HAP-1 (cell line): ENCODE measurements at regions not wholly inside any gene's neighbourhood (a gene's known extent, or its start where the extent isn't known, plus 50 kb on each side); places are given as distances from the start of the nearest gene placed in this dataset.

Source experiments
- DNase-seq, 2 experiments: peaks; one replicate each; pipeline ENCODE4 v3.0.0-alpha.2; 2016 to 2020; ENCODE audit warnings: low spot score in 2 of 2
- H3K27me3 ChIP-seq: fragments of 250-450 bp; sonication (Bioruptor Pico); 2 replicates; pipeline ENCODE4 v1.5.1; 2020; ENCODE audit warnings: low read depth, mild to moderate bottlenecking, moderate library complexity
- H3K36me3 ChIP-seq: fragments of 250-450 bp; sonication (Bioruptor Pico); replicated peaks from 2 replicates; pipeline ENCODE4 v1.5.1; 2020; ENCODE audit warnings: mild to moderate bottlenecking
- H3K4me1 ChIP-seq: fragments of 250-450 bp; sonication (Bioruptor Pico); 2 replicates; pipeline ENCODE4 v1.5.1; 2020; ENCODE audit warnings: mild to moderate bottlenecking
- H3K4me3 ChIP-seq: fragments of 250-450 bp; sonication (Bioruptor Pico); 2 replicates; pipeline ENCODE4 v1.5.1; 2020; ENCODE audit warnings: mild to moderate bottlenecking, moderate library complexity
- H3K9me3 ChIP-seq: fragments of 250-450 bp; sonication (Bioruptor Pico); 2 replicates; pipeline ENCODE4 v1.5.1; 2020; ENCODE audit warnings: mild to moderate bottlenecking, moderate library complexity
- in situ Hi-C: fragments of 300-500 bp; cut with MboI; formaldehyde crosslinking; loops from 3 replicates; pipeline ENCODE4 v1.14.3; 2020; ENCODE audit warnings: low sequenced_read_pairs, inconsistent platforms, mixed read lengths

DNA sequence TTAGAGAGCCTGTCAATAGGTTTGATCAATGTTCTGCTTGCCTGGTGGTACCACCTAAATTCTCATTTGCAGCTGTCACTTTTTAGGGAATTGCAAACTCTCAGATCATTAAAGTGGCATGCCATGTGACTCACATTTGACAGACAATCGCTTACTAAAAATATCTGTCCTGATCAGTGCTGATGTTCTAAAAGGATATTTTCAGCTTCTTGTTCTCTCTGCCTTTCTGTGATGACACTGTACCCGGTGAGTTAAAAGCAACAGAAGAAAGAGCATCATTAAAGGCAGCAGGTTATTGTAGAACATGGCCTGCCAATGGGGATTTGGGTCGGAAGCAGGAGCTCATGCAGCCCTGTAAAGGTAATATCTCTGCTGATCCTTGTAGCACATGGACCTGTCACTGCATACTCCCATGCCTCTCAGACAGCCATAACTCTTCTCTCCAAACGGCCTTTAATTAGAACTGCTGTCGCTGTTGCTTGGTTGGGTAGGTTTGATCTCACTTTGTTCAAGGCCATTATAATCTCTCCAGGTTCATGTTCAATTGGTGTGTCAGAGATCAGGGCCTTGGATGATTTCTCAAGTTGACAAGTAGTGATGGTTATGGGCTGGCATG lies 441.3 kb upstream of the DEPDC1 start:
- Histone ChIP-seq H3K27me3 (no peaks in the 10 kb centered on the region), H3K9me3 (no peaks in the 10 kb centered on the region), H3K4me3 (no peak overlapping the region), H3K36me3 (no peaks in the 10 kb centered on the region), H3K4me1 (no peaks in the 10 kb centered on the region)
- in situ Hi-C loops = no loop called here
- no peak for DNase-seq

DNA sequence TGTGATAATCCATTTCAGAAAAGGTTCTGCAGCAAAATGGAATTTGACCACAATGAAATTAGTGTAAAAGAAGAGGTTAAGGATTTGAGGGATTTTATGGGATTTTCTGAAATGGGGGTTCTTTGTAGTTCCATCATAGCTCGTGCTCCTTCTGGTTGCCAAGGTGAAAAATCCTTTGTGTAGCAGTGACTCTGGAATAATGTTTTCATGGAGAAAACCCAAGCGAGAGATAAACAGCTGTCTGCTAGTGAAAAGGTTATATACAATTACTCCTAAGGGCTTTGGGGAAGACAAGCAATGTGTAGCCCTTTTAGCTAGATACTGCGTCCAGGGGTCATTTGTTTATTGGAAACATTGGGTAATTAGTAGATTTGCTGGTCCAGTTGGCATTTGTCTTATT lies 453.2 kb upstream of the DEPDC1 start:
- Histone ChIP-seq H3K4me3 (no peak overlapping the region), H3K27me3 (no peaks in the 10 kb centered on the region), H3K9me3 (no peaks in the 10 kb centered on the region), H3K4me1 (peaks cover 24% of the 10 kb centered on the region), H3K36me3 (no peaks in the 10 kb centered on the region)
- peak; percentile 51 to 94 for DNase-seq
- in situ Hi-C loops = no loop called here

GRCh38 chr1:68953311-68953710 lies 456.4 kb upstream of the DEPDC1 start:
- no peak for DNase-seq
- H3K4me1 ChIP-seq = peaks cover 25% of the 10 kb centered on the region
- no peak overlapping the region for H3K4me3 ChIP-seq
- in situ Hi-C loops = no loop called here
- no peaks in the 10 kb centered on the region for H3K36me3 ChIP-seq
- no peaks in the 10 kb centered on the region for H3K27me3 ChIP-seq
- no peaks in the 10 kb centered on the region for H3K9me3 ChIP-seq

DNA sequence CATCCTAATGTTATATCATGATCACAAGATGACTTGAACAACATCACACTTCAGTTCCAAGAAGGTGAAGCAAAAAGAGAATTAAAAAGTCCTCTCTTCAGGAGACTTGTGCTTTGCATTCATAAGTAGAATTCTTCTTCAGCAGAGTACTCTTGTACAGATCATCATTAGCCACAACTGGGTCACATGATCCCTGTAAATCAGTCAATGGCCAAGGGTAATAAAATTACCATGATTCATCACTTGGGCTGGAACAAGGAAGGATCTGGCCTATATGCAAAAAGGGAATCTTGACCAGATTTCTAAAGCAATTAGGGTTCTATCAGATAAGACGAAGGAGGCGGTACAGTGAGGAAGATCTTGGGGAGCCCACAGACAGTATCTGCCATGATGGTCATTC lies 458.0 kb upstream of the DEPDC1 start:
- H3K4me1 ChIP-seq = peaks cover 17% of the 10 kb centered on the region
- no peak for DNase-seq
- in situ Hi-C loops = no loop called here
- no peaks in the 10 kb centered on the region for H3K9me3 ChIP-seq
- H3K27me3 ChIP-seq = no peaks in the 10 kb centered on the region
- no peaks in the 10 kb centered on the region for H3K36me3 ChIP-seq
- H3K4me3 ChIP-seq = no peak overlapping the region

GRCh38 chr1:68955424-68955823 lies 458.5 kb upstream of the DEPDC1 start:
- no peaks in the 10 kb centered on the region for H3K9me3 ChIP-seq
- H3K4me1 ChIP-seq = peaks cover 14% of the 10 kb centered on the region
- no peaks in the 10 kb centered on the region for H3K27me3 ChIP-seq
- in situ Hi-C loops = no loop called here
- H3K36me3 ChIP-seq = no peaks in the 10 kb centered on the region
- no peak for DNase-seq
- no peak overlapping the region for H3K4me3 ChIP-seq

GRCh38 chr1:68958958-68959357 lies 462.1 kb upstream of the DEPDC1 start:
- Histone ChIP-seq H3K9me3 (no peaks in the 10 kb centered on the region), H3K4me1 (peaks cover 7% of the 10 kb centered on the region; the same call in 1 of the 2 replicates)

GRCh38 chr1:68959461-68960030 lies 462.7 kb upstream of the DEPDC1 start:
- Histone ChIP-seq H3K27me3 (no peaks in the 10 kb centered on the region), H3K9me3 (no peaks in the 10 kb centered on the region), H3K36me3 (no peaks in the 10 kb centered on the region), H3K4me1 (peaks cover 7% of the 10 kb centered on the region; the same call in 1 of the 2 replicates), H3K4me3 (no peak overlapping the region)
- DNase-seq = no peak
- in situ Hi-C loops = no loop called here

More at GRCh38 chr1:68958958-68959357, 462.1 kb upstream of the DEPDC1 start:
- in situ Hi-C loops = no loop called here
- DNase-seq = no peak
- Histone ChIP-seq H3K4me3 (no peak overlapping the region), H3K36me3 (no peaks in the 10 kb centered on the region), H3K27me3 (no peaks in the 10 kb centered on the region)

DNA sequence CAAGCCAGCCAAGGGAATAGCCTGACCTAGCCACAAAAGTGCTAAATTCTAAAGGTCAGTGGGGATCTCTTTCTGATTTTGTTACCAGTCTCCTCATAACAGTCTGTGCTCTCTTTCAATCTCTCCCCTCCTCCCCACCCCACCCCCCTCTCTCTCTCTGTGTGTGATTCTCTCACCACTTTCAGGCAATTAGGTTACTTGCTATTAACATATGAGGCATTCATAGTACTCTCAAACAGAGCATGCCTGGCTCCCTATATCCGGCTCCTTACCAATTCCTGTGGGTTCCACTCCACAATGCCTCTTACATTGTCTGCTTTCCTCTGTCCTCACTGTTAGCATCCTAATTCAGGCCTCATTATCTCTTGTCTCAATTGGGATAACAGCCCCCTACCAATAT lies 464.3 kb upstream of the DEPDC1 start:
- H3K9me3 ChIP-seq = no peaks in the 10 kb centered on the region
- H3K27me3 ChIP-seq = no peaks in the 10 kb centered on the region
- no peaks in the 10 kb centered on the region for H3K4me1 ChIP-seq
- no peak for DNase-seq
- in situ Hi-C loops = no loop called here
- no peak overlapping the region for H3K4me3 ChIP-seq
- no peaks in the 10 kb centered on the region for H3K36me3 ChIP-seq

GRCh38 chr1:68963353-68963752 lies 466.5 kb upstream of the DEPDC1 start:
- Histone ChIP-seq H3K4me1 (no peaks in the 10 kb centered on the region), H3K36me3 (no peaks in the 10 kb centered on the region), H3K27me3 (no peaks in the 10 kb centered on the region), H3K9me3 (no peaks in the 10 kb centered on the region), H3K4me3 (no peak overlapping the region)
- in situ Hi-C loops = no loop called here
- no peak for DNase-seq

DNA sequence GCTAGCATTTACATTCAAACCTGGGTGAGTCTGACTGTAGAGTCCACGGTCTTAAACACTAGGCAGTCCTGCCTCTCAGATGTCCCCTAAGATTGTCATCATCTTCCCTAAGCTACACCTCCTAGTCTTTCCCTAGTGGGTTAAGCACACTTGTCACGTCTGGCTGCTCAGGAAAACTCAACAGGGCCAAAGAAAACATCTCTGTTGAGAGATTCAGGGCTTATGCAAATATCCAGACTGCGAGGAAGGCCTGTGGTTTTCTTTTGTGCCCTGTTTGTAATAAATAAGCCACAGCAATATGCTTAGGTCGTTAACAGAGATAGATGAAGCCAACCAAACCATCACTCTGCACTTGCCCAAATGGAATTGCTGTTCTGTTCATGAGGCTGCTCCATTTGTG lies 472.6 kb upstream of the DEPDC1 start:
- DNase-seq = peak; percentile 63 to 87
- H3K4me1 ChIP-seq = peaks cover 33% of the 10 kb centered on the region
- no peaks in the 10 kb centered on the region for H3K9me3 ChIP-seq
- in situ Hi-C loops = no loop called here
- no peaks in the 10 kb centered on the region for H3K36me3 ChIP-seq
- no peak overlapping the region for H3K4me3 ChIP-seq
- H3K27me3 ChIP-seq = no peaks in the 10 kb centered on the region

- H3K27me3 ChIP-seq = no peaks in the 10 kb centered on the region
Measured at GRCh38 chr1:68970571-68970970, 473.7 kb upstream of the DEPDC1 start.

DNA sequence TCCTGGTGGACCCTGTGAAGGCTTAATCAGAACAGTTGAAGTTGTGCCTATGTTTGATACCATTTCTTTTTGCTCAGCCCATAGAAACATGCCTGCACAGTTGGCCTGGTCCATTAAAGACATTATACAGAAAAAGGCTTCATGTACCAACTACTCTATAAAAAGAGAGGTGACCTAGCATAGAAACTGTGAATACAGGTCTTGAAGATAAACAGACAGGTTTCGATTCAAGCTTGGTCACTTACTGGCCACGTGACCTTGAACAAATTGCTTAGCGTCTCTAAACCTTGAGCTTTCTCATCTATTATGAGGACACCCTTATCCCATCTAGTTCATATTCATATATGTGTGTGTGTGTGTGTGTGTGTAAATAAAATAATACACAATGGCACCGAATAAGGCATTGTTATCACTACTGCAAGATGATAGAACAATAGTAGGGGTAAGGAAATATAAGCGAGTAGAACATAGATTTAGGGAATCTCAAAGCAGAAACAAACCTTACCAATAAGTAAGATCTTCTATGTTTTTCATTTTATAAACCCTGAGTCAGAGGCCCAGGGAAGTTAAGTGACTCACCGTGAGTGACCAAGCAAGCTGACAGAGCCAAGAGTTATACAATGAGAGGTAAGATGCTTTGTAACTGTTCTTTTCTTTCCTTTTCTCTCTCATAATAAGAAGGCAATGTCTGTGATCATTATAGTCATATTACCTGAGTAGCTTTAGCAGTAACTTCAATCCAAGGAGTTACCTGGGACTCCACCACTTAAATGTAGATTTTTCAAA lies 476.8 kb upstream of the DEPDC1 start:
- Histone ChIP-seq H3K27me3 (no peaks in the 10 kb centered on the region), H3K4me3 (no peak overlapping the region), H3K4me1 (peaks cover 62% of the 10 kb centered on the region), H3K9me3 (no peaks in the 10 kb centered on the region), H3K36me3 (no peaks in the 10 kb centered on the region)
- in situ Hi-C loops = no loop called here
- no peak for DNase-seq

More at GRCh38 chr1:68970571-68970970, 473.7 kb upstream of the DEPDC1 start:
- no peak overlapping the region for H3K4me3 ChIP-seq
- H3K4me1 ChIP-seq = peaks cover 38% of the 10 kb centered on the region
- H3K9me3 ChIP-seq = no peaks in the 10 kb centered on the region
- in situ Hi-C loops = no loop called here
- DNase-seq = peak in 1 of 2 experiments; percentile 95
- H3K36me3 ChIP-seq = no peaks in the 10 kb centered on the region

- H3K9me3 ChIP-seq = no peaks in the 10 kb centered on the region
- no peak for DNase-seq
- in situ Hi-C loops = no loop called here
Measured at GRCh38 chr1:68974447-68974846, 477.6 kb upstream of the DEPDC1 start.

GRCh38 chr1:68975212-68975933 lies 478.5 kb upstream of the DEPDC1 start:
- no peaks in the 10 kb centered on the region for H3K27me3 ChIP-seq
- H3K4me3 ChIP-seq = no peak overlapping the region
- H3K36me3 ChIP-seq = no peaks in the 10 kb centered on the region
- H3K4me1 ChIP-seq = peaks cover 47% of the 10 kb centered on the region
- in situ Hi-C loops = no loop called here
- no peaks in the 10 kb centered on the region for H3K9me3 ChIP-seq
- DNase-seq = peak; percentile 67 to 83

More at GRCh38 chr1:68974447-68974846, 477.6 kb upstream of the DEPDC1 start:
- Histone ChIP-seq H3K4me3 (no peak overlapping the region), H3K36me3 (no peaks in the 10 kb centered on the region), H3K27me3 (no peaks in the 10 kb centered on the region), H3K4me1 (peaks cover 56% of the 10 kb centered on the region)
